ENCODE measurements at regions not wholly inside any gene's neighbourhood (a gene's known extent, or its start where the extent isn't known, plus 50 kb on each side); places are given as distances from the start of the nearest gene placed in this dataset.

DNA sequence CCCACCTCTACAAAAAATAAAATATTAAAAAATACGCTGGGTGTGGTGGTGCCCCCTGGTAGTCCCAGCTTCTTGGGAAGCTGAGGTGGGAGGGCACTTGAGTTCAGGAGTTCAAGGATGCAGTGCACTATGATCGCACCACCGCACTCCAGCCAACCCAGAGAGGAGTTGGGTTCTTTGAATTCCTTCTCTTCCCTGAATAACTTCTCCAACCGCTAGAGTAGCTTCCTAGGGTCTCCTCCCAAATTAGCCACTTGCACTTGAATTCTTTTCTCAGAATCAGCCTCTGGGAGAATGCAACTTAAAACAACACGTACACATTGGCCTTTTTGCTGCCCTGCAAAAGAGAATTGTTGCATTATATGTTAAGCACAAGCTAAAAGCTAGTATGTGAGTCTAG is 272.5 kb downstream of the ABHD5 start:
- no peak for DNase-seq

More for the DNA sequence above, 272.5 kb downstream of the ABHD5 start:
- H3K36me3 ChIP-seq (ENCODE audit: control insufficient read depth, insufficient read depth, low read length), result no peaks in the 10 kb centered on the region
- H4K91ac ChIP-seq (ENCODE audit: insufficient read depth, low read depth, low read length), result no peak overlapping the region
- BruUV-seq (replicated peaks), result no TSS peak
- H2BK5ac ChIP-seq (ENCODE audit: low read depth, low read length, poor library complexity, severe bottlenecking), result no peak overlapping the region
- no peaks in the 10 kb centered on the region for H3K9me3 ChIP-seq (ENCODE audit: control insufficient read depth, insufficient read depth, low read length)
- no peak overlapping the region for H3K56ac ChIP-seq (ENCODE audit: extremely low read depth, insufficient read depth, low read length)
- no peak overlapping the region for H3K14ac ChIP-seq (replicated peaks; ENCODE audit: low read depth, low read length)
- H3K4me2 ChIP-seq (ENCODE audit: low read depth, low read length), result no peak overlapping the region
- H4K20me1 ChIP-seq (ENCODE audit: insufficient read depth, low read length), result no peaks in the 10 kb centered on the region
- H4K8ac ChIP-seq (ENCODE audit: low read depth in 2 of 2, low read length in 2 of 2), result no peak overlapping the region
- H3K4me3 ChIP-seq (ENCODE audit: insufficient read depth, low read depth, low read length), result no peak overlapping the region
- ATAC-seq (ENCODE audit: low read depth), result no peak
- no peak overlapping the region for H2AK5ac ChIP-seq (ENCODE audit: low read depth, low read length)
- H3K27me3 ChIP-seq (ENCODE audit: control insufficient read depth, insufficient read depth, low read length), result peaks cover 14% of the 10 kb centered on the region; the same call in 1 of the 2 replicates
- H3K23ac ChIP-seq (ENCODE audit: low read depth, low read length), result no peak overlapping the region
- in situ Hi-C loops (cut with MboI; ENCODE audit: low sequenced_read_pairs) (no loop called here), intact Hi-C loops (cut with micrococcal nuclease) (no loop called here), dilution Hi-C loops (cut with HindIII; ENCODE audit: low sequenced_read_pairs, unreplicated experiment) (no loop called here)
- H3K9ac ChIP-seq (ENCODE audit: low read depth, low read length), result no peak overlapping the region
- H3K4me1 ChIP-seq (ENCODE audit: control insufficient read depth, insufficient read depth, low read length), result no peaks in the 10 kb centered on the region
- no peak overlapping the region for H3K27ac ChIP-seq (ENCODE audit: insufficient read depth, low read length)
- no peak overlapping the region for H2BK120ac ChIP-seq (ENCODE audit: low read depth, low read length)
- WGBS, 2 experiments (ENCODE audit: extremely low coverage in 2 of 2, insufficient read length in 1 of 2), result no CpG with 5 or more reads among the region's 5 CpGs
- no peak overlapping the region for H2BK15ac ChIP-seq (ENCODE audit: low read depth, low read length)
- no peak overlapping the region for H2AK9ac ChIP-seq (replicated peaks; ENCODE audit: low read depth, low read length, poor library complexity)
- ChIA-PET CTCF (no interaction called here), POLR2A (ENCODE audit: unreplicated experiment) (no interaction called here)
- no peak for TF ChIP-seq USF2 (IDR thresholded peaks at IDR 0.05; ENCODE audit: low read depth, low read length)
- TF ChIP-seq, protein P1, sequence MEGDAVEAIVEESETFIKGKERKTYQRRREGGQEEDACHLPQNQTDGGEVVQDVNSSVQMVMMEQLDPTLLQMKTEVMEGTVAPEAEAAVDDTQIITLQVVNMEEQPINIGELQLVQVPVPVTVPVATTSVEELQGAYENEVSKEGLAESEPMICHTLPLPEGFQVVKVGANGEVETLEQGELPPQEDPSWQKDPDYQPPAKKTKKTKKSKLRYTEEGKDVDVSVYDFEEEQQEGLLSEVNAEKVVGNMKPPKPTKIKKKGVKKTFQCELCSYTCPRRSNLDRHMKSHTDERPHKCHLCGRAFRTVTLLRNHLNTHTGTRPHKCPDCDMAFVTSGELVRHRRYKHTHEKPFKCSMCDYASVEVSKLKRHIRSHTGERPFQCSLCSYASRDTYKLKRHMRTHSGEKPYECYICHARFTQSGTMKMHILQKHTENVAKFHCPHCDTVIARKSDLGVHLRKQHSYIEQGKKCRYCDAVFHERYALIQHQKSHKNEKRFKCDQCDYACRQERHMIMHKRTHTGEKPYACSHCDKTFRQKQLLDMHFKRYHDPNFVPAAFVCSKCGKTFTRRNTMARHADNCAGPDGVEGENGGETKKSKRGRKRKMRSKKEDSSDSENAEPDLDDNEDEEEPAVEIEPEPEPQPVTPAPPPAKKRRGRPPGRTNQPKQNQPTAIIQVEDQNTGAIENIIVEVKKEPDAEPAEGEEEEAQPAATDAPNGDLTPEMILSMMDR (conservative IDR thresholded peaks at IDR 0.05; ENCODE audit: low read depth, low read length), result no peak
- no peak for TF ChIP-seq SMC3 (IDR thresholded peaks at IDR 0.05; ENCODE audit: low read depth, low read length)
- TF ChIP-seq CEBPB (IDR thresholded peaks at IDR 0.05; ENCODE audit: low read depth, low read length), result no peak
- no peak for TF ChIP-seq BHLHE40 (IDR thresholded peaks at IDR 0.05; ENCODE audit: low read depth, low read length)
- no peak for TF ChIP-seq RAD21 (IDR thresholded peaks at IDR 0.05; ENCODE audit: low read length)
- TF ChIP-seq MAFK (IDR thresholded peaks at IDR 0.05; ENCODE audit: low read depth, low read length), result no peak
- TF ChIP-seq NFE2L2 (IDR thresholded peaks at IDR 0.05; ENCODE audit: low read depth, low read length), result no peak
- TF ChIP-seq ELK1 (IDR thresholded peaks at IDR 0.05; ENCODE audit: borderline replicate concordance, low read depth, low read length), result no peak
- no peak for TF ChIP-seq MXI1 (IDR thresholded peaks at IDR 0.05; ENCODE audit: borderline replicate concordance, low read depth, low read length)
- no peak for TF ChIP-seq POLR2A (IDR thresholded peaks at IDR 0.05; ENCODE audit: low read depth, low read length)
- TF ChIP-seq MAZ (IDR thresholded peaks at IDR 0.05; ENCODE audit: borderline replicate concordance, low read depth, low read length), result no peak
- TF ChIP-seq CHD1 (IDR thresholded peaks at IDR 0.05; ENCODE audit: low read depth, low read length), result no peak
- no peak for TF ChIP-seq RFX5 (IDR thresholded peaks at IDR 0.05; ENCODE audit: low read depth, low read length)
- TF ChIP-seq FOS (IDR thresholded peaks at IDR 0.05; ENCODE audit: low read depth, low read length), result no peak
- no peak for TF ChIP-seq RCOR1 (IDR thresholded peaks at IDR 0.05; ENCODE audit: insufficient replicate concordance, low read length)
- H3K4ac ChIP-seq (ENCODE audit: low read depth, low read length), result no peak overlapping the region
- no peak overlapping the region for H2BK20ac ChIP-seq (ENCODE audit: low read depth, low read length)
- no peak overlapping the region for H2AFZ ChIP-seq (replicated peaks; ENCODE audit: low read length, poor library complexity)
- no peak overlapping the region for H4K5ac ChIP-seq (ENCODE audit: low read depth, low read length)
- H3K18ac ChIP-seq (ENCODE audit: low read depth, low read length), result no peak overlapping the region
- no peaks in the 10 kb centered on the region for H3K9me1 ChIP-seq (ENCODE audit: insufficient read depth, low read length)
- no peaks in the 10 kb centered on the region for H3K79me1 ChIP-seq (ENCODE audit: low read depth in 1 of 2, low read length in 2 of 2)

All from IMR-90 (cell line).